ENCODE measurements at regions not wholly inside any gene's neighbourhood (a gene's known extent, or its start where the extent isn't known, plus 50 kb on each side); places are given as distances from the start of the nearest gene placed in this dataset.
"Not testable (repeated sequence)": the region's sequence is repeated elsewhere in the genome, so short reads cannot be mapped to it uniquely, and the experiment has no call there.

GRCh38 chr15:26280281-26280680, 417.2 kb upstream of the ATP10A start:
- TF ChIP-seq, protein P1, sequence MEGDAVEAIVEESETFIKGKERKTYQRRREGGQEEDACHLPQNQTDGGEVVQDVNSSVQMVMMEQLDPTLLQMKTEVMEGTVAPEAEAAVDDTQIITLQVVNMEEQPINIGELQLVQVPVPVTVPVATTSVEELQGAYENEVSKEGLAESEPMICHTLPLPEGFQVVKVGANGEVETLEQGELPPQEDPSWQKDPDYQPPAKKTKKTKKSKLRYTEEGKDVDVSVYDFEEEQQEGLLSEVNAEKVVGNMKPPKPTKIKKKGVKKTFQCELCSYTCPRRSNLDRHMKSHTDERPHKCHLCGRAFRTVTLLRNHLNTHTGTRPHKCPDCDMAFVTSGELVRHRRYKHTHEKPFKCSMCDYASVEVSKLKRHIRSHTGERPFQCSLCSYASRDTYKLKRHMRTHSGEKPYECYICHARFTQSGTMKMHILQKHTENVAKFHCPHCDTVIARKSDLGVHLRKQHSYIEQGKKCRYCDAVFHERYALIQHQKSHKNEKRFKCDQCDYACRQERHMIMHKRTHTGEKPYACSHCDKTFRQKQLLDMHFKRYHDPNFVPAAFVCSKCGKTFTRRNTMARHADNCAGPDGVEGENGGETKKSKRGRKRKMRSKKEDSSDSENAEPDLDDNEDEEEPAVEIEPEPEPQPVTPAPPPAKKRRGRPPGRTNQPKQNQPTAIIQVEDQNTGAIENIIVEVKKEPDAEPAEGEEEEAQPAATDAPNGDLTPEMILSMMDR (IDR thresholded peaks at IDR 0.05): no peak
- H3K27ac ChIP-seq: no peak overlapping the region
- H3K36me3 ChIP-seq: no peaks in the 10 kb centered on the region
- intact Hi-C loops (cut with DNase I): no loop called here
- no peaks in the 10 kb centered on the region for H3K4me1 ChIP-seq
- no peaks in the 10 kb centered on the region for H3K9me3 ChIP-seq
- H3K27me3 ChIP-seq: no peaks in the 10 kb centered on the region
- no peak overlapping the region for H3K4me3 ChIP-seq
- DNase-seq: no peak
- H3K9ac ChIP-seq (ENCODE audit: low read depth in 2 of 2, low read length in 2 of 2): no peak overlapping the region

- TF ChIP-seq, protein P1 (IDR thresholded peaks at IDR 0.05): no peak
- intact Hi-C loops (cut with DNase I): no loop called here
- H3K27ac ChIP-seq: no peak overlapping the region
- H3K4me1 ChIP-seq: no peaks in the 10 kb centered on the region
- DNase-seq: no peak
- H3K27me3 ChIP-seq: no peaks in the 10 kb centered on the region
- H3K36me3 ChIP-seq: no peaks in the 10 kb centered on the region
- H3K4me3 ChIP-seq: no peak overlapping the region
- H3K9ac ChIP-seq (ENCODE audit: low read depth in 2 of 2, low read length in 2 of 2): no peak overlapping the region
- no peaks in the 10 kb centered on the region for H3K9me3 ChIP-seq
These were observed 398.8 kb upstream of the ATP10A start for GRCh38 chr15:26261966-26262365.

GRCh38 chr15:26261413-26261812, 398.3 kb upstream of the ATP10A start:
- H3K4me3 ChIP-seq: no peak overlapping the region
- no peaks in the 10 kb centered on the region for H3K9me3 ChIP-seq
- H3K4me1 ChIP-seq: no peaks in the 10 kb centered on the region
- no peaks in the 10 kb centered on the region for H3K36me3 ChIP-seq
- no peaks in the 10 kb centered on the region for H3K27me3 ChIP-seq
- TF ChIP-seq, protein P1 (IDR thresholded peaks at IDR 0.05): no peak
- no peak overlapping the region for H3K27ac ChIP-seq
- intact Hi-C loops (cut with DNase I): no loop called here
- no peak overlapping the region for H3K9ac ChIP-seq (ENCODE audit: low read depth in 2 of 2, low read length in 2 of 2)
- DNase-seq: no peak

DNA sequence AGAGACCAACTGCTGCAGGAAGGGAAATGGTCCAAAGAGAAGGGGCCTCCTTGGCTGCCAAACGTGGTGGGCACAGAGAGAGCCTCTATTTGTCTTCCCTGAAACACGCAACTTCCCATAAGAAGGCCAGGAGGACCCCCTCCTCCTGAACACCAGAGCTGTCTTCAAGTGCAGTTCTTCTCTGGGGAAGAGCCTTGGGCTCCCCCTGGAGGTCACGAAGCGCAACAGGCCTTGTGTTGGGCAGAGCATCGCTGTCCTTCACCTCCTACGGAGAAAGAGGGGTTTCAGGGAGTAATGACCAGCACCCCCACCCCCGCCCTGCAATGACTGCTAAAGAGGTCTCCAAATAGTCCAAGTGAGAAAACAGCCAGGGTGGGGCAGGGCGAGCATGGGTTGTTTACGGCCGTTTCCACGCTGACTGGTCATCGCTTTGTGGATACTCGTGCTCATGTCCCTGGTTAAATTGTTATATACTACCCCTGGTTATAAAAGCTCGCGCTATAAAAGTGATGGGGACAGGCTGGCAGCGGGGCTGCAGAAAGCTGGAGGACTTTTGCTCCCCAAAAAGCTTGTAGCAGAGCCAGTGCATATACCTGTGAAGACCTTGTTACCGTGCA, 397.5 kb upstream of the ATP10A start:
- DNase-seq: no peak
- Histone ChIP-seq H3K4me1 (no peaks in the 10 kb centered on the region), H3K4me3 (no peak overlapping the region), H3K9me3 (no peaks in the 10 kb centered on the region), H3K27me3 (no peaks in the 10 kb centered on the region), H3K27ac (no peak overlapping the region), H3K9ac (ENCODE audit: low read depth in 2 of 2, low read length in 2 of 2) (no peak overlapping the region), H3K36me3 (no peaks in the 10 kb centered on the region)
- intact Hi-C loops (cut with DNase I): no loop called here
- TF ChIP-seq, protein P1 (IDR thresholded peaks at IDR 0.05): peak; percentile 29

- H3K27me3 ChIP-seq: no peaks in the 10 kb centered on the region
- no peak overlapping the region for H3K4me3 ChIP-seq
- no peaks in the 10 kb centered on the region for H3K9me3 ChIP-seq
- no peak overlapping the region for H3K27ac ChIP-seq
- intact Hi-C loops (cut with DNase I): no loop called here
- DNase-seq: no peak
- H3K9ac ChIP-seq (ENCODE audit: low read depth in 2 of 2, low read length in 2 of 2): no peak overlapping the region
- H3K36me3 ChIP-seq: no peaks in the 10 kb centered on the region
- TF ChIP-seq, protein P1 (IDR thresholded peaks at IDR 0.05): no peak
- no peaks in the 10 kb centered on the region for H3K4me1 ChIP-seq
These were observed 396.5 kb upstream of the ATP10A start for GRCh38 chr15:26259581-26259980.

DNA sequence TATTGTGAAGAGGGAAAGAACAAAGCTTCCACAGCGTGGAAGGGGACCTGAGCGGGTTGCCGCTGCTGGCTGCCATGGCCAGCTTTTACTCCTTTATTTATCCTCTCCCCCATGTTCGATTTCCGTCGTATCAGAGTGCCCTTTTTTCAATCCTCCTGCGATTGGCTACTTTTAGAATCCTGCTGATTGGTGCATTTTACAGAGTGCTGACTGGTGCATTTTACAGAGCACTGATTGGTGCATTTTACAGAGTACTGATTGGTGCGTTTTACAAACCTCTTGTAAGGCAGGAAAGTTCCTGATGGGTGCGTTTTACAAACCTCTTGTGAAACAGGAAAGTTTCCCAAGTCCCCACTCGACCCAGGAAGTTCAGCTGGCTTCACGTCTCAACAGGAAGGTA, 381.7 kb upstream of the ATP10A start:
- H3K4me3 ChIP-seq; H3K27me3 ChIP-seq; H3K27ac ChIP-seq; H3K9ac ChIP-seq (ENCODE audit: low read depth in 2 of 2, low read length in 2 of 2); DNase-seq; H3K4me1 ChIP-seq; H3K9me3 ChIP-seq; H3K36me3 ChIP-seq; intact Hi-C loops (cut with DNase I): not testable (repeated sequence)

Measured in colonic mucosa (tissue), 4 donors.